Thymus (tissue), 11 donors: ENCODE measurements at regions not wholly inside any gene's neighbourhood (a gene's known extent, or its start where the extent isn't known, plus 50 kb on each side); places are given as distances from the start of the nearest gene placed in this dataset.
"Not testable (repeated sequence)": the region's sequence is repeated elsewhere in the genome, so short reads cannot be mapped to it uniquely, and the experiment has no call there.

Experiments used
- DNase-seq, 9 donors: peaks; one replicate each; pipeline ENCODE4 v3.0.0-alpha.2; 2013; ENCODE audit warnings: low spot score in 9 of 9, low read depth in 6 of 9, missing footprints in 1 of 9
- H3K27ac ChIP-seq, 2 donors: one replicate each; pipeline ENCODE4 v1.5.1; 2013; ENCODE audit warnings: control low read depth in 1 of 2, low read depth in 1 of 2, low read length in 1 of 2, mild to moderate bottlenecking in 1 of 2, moderate library complexity in 1 of 2
- H3K27me3 ChIP-seq, 2 donors: one replicate each; pipeline ENCODE4 v1.5.1; 2013; ENCODE audit warnings: low read length in 1 of 2; ENCODE audit not compliant: control insufficient read depth in 2 of 2, insufficient read depth in 1 of 2
- H3K36me3 ChIP-seq, 2 donors: one replicate each; pipeline ENCODE4 v1.5.1; 2013; ENCODE audit warnings: low read length in 1 of 2, mild to moderate bottlenecking in 1 of 2, moderate library complexity in 1 of 2; ENCODE audit not compliant: control insufficient read depth in 2 of 2, insufficient read depth in 2 of 2
- H3K4me1 ChIP-seq, 2 donors: one replicate each; pipeline ENCODE4 v1.5.1; 2013; ENCODE audit warnings: low read length in 2 of 2; ENCODE audit not compliant: control insufficient read depth in 2 of 2, insufficient read depth in 2 of 2
- H3K4me3 ChIP-seq, 2 donors: one replicate each; pipeline ENCODE4 v1.5.1; 2013; ENCODE audit warnings: low read length in 2 of 2, control low read depth in 1 of 2, mild to moderate bottlenecking in 1 of 2
- H3K9me3 ChIP-seq, 2 donors: one replicate each; pipeline ENCODE4 v1.5.1; 2013; ENCODE audit warnings: low read length in 1 of 2, mild to moderate bottlenecking in 1 of 2; ENCODE audit not compliant: control insufficient read depth in 2 of 2, insufficient read depth in 1 of 2
- WGBS: extraction: QIAGEN DNeasy Blood & Tissue Kit; methylation state at CpG from one replicate; pipeline ENCODE4 v1.1.7; 2013; 5-methylcytosine and 5-hydroxymethylcytosine counted together
- donor health status: healthy.

- not testable (repeated sequence) for H3K36me3 ChIP-seq, H3K27me3 ChIP-seq, H3K27ac ChIP-seq, H3K4me1 ChIP-seq, H3K9me3 ChIP-seq, H3K4me3 ChIP-seq
- DNase-seq: peak in 6 of 9 donors; percentile 6 to 75 (median 26)
- WGBS: 69% methylated on average over 3 of the region's 4 CpGs
Measured at GRCh38 chr1:120357046-120357445, 57.8 kb upstream of the NBPF8 start.

DNA sequence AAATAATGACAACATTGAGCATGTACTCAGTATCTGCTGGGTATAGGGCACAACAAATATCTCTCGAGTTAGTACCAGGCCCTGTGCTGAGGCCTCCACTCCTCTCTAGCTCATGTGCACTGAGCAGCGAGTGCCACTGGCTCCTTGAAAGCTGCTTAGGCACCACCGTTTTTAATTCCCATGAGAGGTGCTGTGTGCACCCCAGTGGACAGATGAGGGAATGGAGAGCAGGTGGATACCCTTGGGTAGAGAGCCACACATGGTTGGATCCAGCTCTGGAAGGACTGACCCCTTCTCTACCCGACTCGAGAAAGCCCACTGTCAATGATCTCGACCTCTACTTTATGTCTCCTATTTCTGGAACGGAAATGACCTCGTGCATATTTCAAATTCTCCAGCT is 58.7 kb upstream of the NBPF8 start:
- H3K27me3 ChIP-seq, H3K4me1 ChIP-seq, H3K36me3 ChIP-seq, H3K4me3 ChIP-seq, H3K9me3 ChIP-seq, H3K27ac ChIP-seq: not testable (repeated sequence)
- DNase-seq: peak in 1 of 9 donors; percentile 0
- 66% methylated on average over 5 of the region's 8 CpGs for WGBS

GRCh38 chr1:120354618-120355184 is 60.1 kb upstream of the NBPF8 start:
- H3K4me1 ChIP-seq, H3K9me3 ChIP-seq, H3K36me3 ChIP-seq, H3K27me3 ChIP-seq, H3K27ac ChIP-seq: not testable (repeated sequence)
- peak overlapping the region in 1 of 2 donors; percentile 25 for H3K4me3 ChIP-seq
- peak in 3 of 9 donors; percentile 11 to 62 (median 22) for DNase-seq
- WGBS: 31% methylated on average over 18 of the region's 30 CpGs

- H3K27me3 ChIP-seq, H3K4me1 ChIP-seq, H3K9me3 ChIP-seq, H3K27ac ChIP-seq, H3K36me3 ChIP-seq: not testable (repeated sequence)
- 2% methylated on average over 23 of the region's 44 CpGs for WGBS
- DNase-seq: peak in 1 of 9 donors; percentile 4
- H3K4me3 ChIP-seq: peak overlapping the region in 1 of 2 donors; percentile 9
Measured at GRCh38 chr1:120342231-120343073, 72.4 kb upstream of the NBPF8 start.

DNA sequence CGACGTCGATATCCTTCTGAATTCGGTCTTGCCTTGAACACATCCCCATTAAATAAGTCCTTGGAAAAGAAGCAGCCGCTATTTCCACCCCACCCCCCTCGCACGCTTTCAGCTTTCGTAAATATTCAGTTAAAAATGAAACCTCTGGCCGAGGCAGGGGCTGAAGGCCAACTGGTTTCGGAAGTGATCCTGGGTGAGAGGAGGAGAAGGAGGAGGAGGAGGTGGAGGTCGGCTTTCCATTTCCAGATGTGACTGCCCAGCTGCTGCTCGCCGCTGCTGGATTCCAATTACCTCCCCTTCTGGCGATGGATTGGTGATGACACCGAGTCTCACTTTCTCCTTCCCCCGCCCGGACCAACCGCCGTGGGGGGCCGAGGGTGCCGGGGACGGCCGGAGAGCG is 73.1 kb upstream of the NBPF8 start:
- H3K9me3 ChIP-seq, H3K4me1 ChIP-seq, H3K27me3 ChIP-seq, H3K36me3 ChIP-seq: not testable (repeated sequence)
- WGBS: 0% methylated on average over 14 of the region's 24 CpGs
- Histone ChIP-seq H3K27ac (peak overlapping the region in 1 of 2 donors; percentile 60), H3K4me3 (peak overlapping the region; percentile 29 to 44)
- DNase-seq: peak in 2 of 9 donors; percentile 2 to 11

DNA sequence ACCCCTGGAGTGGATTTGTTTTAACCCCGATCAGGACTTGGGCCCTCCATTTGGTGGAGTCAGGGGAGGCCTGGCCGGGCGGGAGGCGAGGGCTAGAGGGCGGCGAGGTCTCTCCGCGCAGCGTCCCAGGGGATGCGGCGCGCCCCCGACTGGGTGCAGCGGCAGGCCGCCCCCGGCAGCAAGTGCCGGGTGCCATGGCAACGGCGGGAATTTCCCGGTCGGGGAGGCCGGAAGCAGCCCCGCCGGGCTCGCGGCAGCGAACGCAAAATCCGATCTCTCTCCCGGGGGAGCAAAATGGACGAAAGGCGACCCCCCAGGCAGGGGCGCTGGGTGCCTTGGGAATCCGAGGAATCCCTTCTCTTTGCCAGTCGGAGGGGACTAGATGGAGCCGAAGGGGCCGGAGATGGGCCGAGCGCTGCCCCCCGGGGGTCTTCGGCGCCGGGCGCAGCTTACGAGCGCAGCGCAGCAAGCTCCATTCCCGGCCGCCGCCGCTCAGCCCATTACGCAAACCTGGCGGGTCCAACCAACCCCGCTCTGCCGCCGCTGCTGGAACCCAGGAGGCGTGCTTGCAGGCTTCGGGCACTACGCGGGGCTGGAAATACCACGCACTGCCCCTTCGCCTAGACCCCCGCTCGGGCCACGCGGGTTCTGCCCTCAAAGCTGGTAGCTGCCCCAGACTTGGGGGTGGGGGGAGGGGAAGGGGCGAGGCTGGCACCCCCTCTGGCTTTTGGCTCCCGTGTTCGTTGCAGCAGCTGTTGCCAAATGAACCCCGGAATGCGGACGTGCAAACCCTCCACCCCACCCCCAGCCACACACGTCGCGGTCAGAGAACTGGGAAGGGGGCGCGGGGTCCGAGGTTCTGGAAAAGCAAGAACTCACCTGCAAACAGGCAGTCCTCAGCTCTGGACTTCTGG is 73.7 kb upstream of the NBPF8 start:
- H3K9me3 ChIP-seq, H3K36me3 ChIP-seq, H3K4me1 ChIP-seq, H3K27ac ChIP-seq, H3K27me3 ChIP-seq: not testable (repeated sequence)
- H3K4me3 ChIP-seq: peak overlapping the region; percentile 29 to 44
- peak in 1 of 9 donors; percentile 10 for DNase-seq
- WGBS: under 1% methylated on average over 39 of the region's 78 CpGs

DNA sequence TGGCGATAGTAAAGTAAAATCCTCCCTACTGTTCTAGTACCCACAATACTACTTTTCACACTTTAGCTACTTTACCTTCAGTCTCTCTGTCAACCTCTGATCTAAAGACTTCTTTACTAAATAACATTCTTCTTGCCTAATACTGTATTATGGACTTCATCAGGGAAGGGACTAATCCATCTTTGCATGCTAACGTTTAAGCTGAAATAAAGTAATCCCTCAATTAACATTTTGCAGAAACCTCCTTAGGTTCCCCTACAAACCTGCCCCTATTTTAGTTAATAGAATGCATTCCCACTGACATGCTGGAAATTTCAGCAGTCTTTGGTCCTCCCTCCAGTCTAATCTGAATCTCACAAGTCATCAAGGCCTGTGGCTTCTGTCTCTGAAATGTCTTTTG is 99.1 kb upstream of the NBPF8 start:
- H3K4me1 ChIP-seq, H3K9me3 ChIP-seq, H3K27me3 ChIP-seq, H3K27ac ChIP-seq, DNase-seq, H3K4me3 ChIP-seq, H3K36me3 ChIP-seq: not testable (repeated sequence)
- WGBS: no CpG with 5 or more reads among the region's 2 CpGs

GRCh38 chr1:120311930-120312329 is 102.9 kb upstream of the NBPF8 start:
- not testable (repeated sequence) for H3K27me3 ChIP-seq, H3K4me1 ChIP-seq, H3K27ac ChIP-seq, DNase-seq, H3K9me3 ChIP-seq, H3K4me3 ChIP-seq, H3K36me3 ChIP-seq
- no CpG with 5 or more reads among the region's 2 CpGs for WGBS
